ENCODE measurements at regions not wholly inside any gene's neighbourhood (a gene's known extent, or its start where the extent isn't known, plus 50 kb on each side); places are given as distances from the start of the nearest gene placed in this dataset.

GRCh38 chr3:163132111-163132510 lies 1635.5 kb downstream of the OTOL1 start:
- in situ Hi-C loops (cut with HindIII; ENCODE audit: low pct_unique_long_range_greater_than_20kb, low sequenced_read_pairs): no loop called here
- no peak for DNase-seq (ENCODE audit: low read depth, low spot score)

- DNase-seq (ENCODE audit: low read depth, low spot score): no peak
- in situ Hi-C loops (cut with HindIII; ENCODE audit: low pct_unique_long_range_greater_than_20kb, low sequenced_read_pairs): no loop called here
Observed at GRCh38 chr3:163129287-163129686, 1632.7 kb downstream of the OTOL1 start.

- in situ Hi-C loops (cut with HindIII; ENCODE audit: low pct_unique_long_range_greater_than_20kb, low sequenced_read_pairs): no loop called here
- no peak for DNase-seq (ENCODE audit: low read depth, low spot score)
Observed at GRCh38 chr3:163126115-163126514, 1629.5 kb downstream of the OTOL1 start.

Small RNA genes lying in the stretch of these regions (small RNA-seq; reads per million reads assigned to genes)
- gene MIR1263: 0 reads per million in 2 experiments
- gene RNU7-82P: 0 reads per million in 2 experiments

Measured in SK-MEL-5 (cell line).